Hepatocyte (in vitro differentiated cells): ENCODE measurements at regions not wholly inside any gene's neighbourhood (a gene's known extent, or its start where the extent isn't known, plus 50 kb on each side); places are given as distances from the start of the nearest gene placed in this dataset.

Experiments used
- DNase-seq: peaks from one replicate; pipeline ENCODE4 v3.0.0-alpha.2; 2016; ENCODE audit warnings: low spot score
- H2AFZ ChIP-seq: fragments of 200-600 bp; sonication (generic); 2 replicates; pipeline ENCODE4 v1.6.0; 2016; ENCODE audit warnings: antibody characterized with exemption, mild to moderate bottlenecking
- H3K27ac ChIP-seq: fragments of 200-600 bp; sonication (generic); 2 replicates; pipeline ENCODE4 v1.5.1; 2016; ENCODE audit warnings: mild to moderate bottlenecking
- H3K27me3 ChIP-seq: fragments of 200-600 bp; sonication (generic); 2 replicates; pipeline ENCODE4 v1.6.1; 2016
- H3K36me3 ChIP-seq: fragments of 200-600 bp; sonication (generic); replicated peaks from 2 replicates; pipeline ENCODE4 v1.5.1; 2016; ENCODE audit warnings: low read depth; ENCODE audit not compliant: insufficient read depth
- H3K4me1 ChIP-seq: fragments of 200-600 bp; sonication (generic); 2 replicates; pipeline ENCODE4 v1.5.1; 2016; ENCODE audit warnings: mild to moderate bottlenecking, moderate library complexity; ENCODE audit not compliant: insufficient read depth
- H3K4me2 ChIP-seq: fragments of 200-600 bp; sonication (generic); 2 replicates; pipeline ENCODE4 v1.6.0; 2016
- H3K4me3 ChIP-seq: fragments of 200-600 bp; sonication (generic); 2 replicates; pipeline ENCODE4 v1.5.1; 2016; ENCODE audit warnings: mild to moderate bottlenecking
- H3K79me2 ChIP-seq: fragments of 200-600 bp; sonication (generic); 2 replicates; pipeline ENCODE4 v1.6.0; 2017; ENCODE audit warnings: mild to moderate bottlenecking
- H3K9me2 ChIP-seq: fragments of 200-600 bp; sonication (generic); replicated peaks from 2 replicates; pipeline ENCODE4 v1.6.0; 2017; ENCODE audit warnings: mild to moderate bottlenecking; ENCODE audit not compliant: insufficient read depth
- H3K9me3 ChIP-seq: fragments of 200-600 bp; sonication (generic); 2 replicates; pipeline ENCODE4 v1.5.1; 2016; ENCODE audit warnings: low read depth, mild to moderate bottlenecking
- H4K20me1 ChIP-seq: fragments of 200-600 bp; sonication (generic); 2 replicates; pipeline ENCODE4 v1.6.0; 2016; ENCODE audit warnings: mild to moderate bottlenecking; ENCODE audit not compliant: insufficient read depth, poor library complexity, severe bottlenecking
- CTCF ChIP-seq: fragments of 200-600 bp; sonication (generic); IDR thresholded peaks from 2 replicates; pipeline ENCODE4 v1.5.1; 2016; ENCODE audit warnings: antibody characterized with exemption, mild to moderate bottlenecking; ENCODE audit not compliant: poor library complexity
- EZH2 ChIP-seq: fragments of 200-600 bp; sonication (generic); IDR thresholded peaks from 2 replicates; pipeline ENCODE4 v1.6.1; 2016; ENCODE audit warnings: antibody characterized with exemption, mild to moderate bottlenecking, borderline replicate concordance
- EZH2phosphoT487 ChIP-seq: fragments of 200-600 bp; sonication (generic); IDR thresholded peaks from one replicate; pipeline ENCODE4 v1.6.1; 2018; ENCODE audit warnings: antibody characterized with exemption, mild to moderate bottlenecking, low read depth, moderate library complexity; ENCODE audit not compliant: unreplicated experiment, severe bottlenecking
- WGBS: methylation state at CpG from one replicate; pipeline ENCODE4 v1.1.6; 2016; ENCODE audit warnings: low lambda C conversion rate; ENCODE audit errors: missing lambda C conversion rate; 5-methylcytosine and 5-hydroxymethylcytosine counted together

GRCh38 chr6:145315982-145316600 lies 419.2 kb downstream of the EPM2A start:
- H4K20me1 ChIP-seq, result no peaks in the 10 kb centered on the region
- H2AFZ ChIP-seq, result no peak overlapping the region
- DNase-seq, result no peak
- no peaks in the 10 kb centered on the region for H3K9me3 ChIP-seq
- no peak for TF ChIP-seq CTCF
- no peak for TF ChIP-seq EZH2
- no peak for TF ChIP-seq EZH2phosphoT487
- H3K4me2 ChIP-seq, result no peak overlapping the region
- no peak overlapping the region for H3K4me3 ChIP-seq
- no peaks in the 10 kb centered on the region for H3K27me3 ChIP-seq
- H3K4me1 ChIP-seq, result no peaks in the 10 kb centered on the region
- no peaks in the 10 kb centered on the region for H3K36me3 ChIP-seq
- no peaks in the 10 kb centered on the region for H3K79me2 ChIP-seq
- 74% methylated on average over 3 of the region's 3 CpGs for WGBS
- H3K9me2 ChIP-seq, result no peaks in the 10 kb centered on the region
- H3K27ac ChIP-seq, result no peak overlapping the region

DNA sequence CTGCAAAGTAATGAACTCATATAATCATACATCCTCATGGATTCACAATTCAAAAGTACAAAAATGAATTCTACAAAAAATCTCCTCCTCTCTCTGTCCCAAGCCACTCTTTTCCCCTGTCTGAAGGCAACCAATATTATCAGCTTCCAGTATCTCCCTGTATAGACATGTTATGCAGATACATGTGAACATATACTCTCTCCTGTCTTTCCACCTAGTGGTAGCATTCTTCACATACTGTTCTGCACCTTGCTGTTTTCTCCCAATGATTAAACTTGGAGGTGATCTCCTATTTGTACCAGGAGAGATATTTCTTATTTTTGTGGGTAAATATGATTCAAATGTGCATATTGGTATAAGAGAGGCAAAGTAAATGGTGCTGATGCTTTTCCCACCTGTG lies 416.4 kb downstream of the EPM2A start:
- DNase-seq, result no peak
- TF ChIP-seq EZH2phosphoT487 (no peak), CTCF (no peak), EZH2 (no peak)
- Histone ChIP-seq H3K4me2 (no peak overlapping the region), H3K36me3 (no peaks in the 10 kb centered on the region), H3K79me2 (no peaks in the 10 kb centered on the region), H3K9me2 (no peaks in the 10 kb centered on the region), H3K4me1 (no peaks in the 10 kb centered on the region), H2AFZ (no peak overlapping the region), H4K20me1 (no peaks in the 10 kb centered on the region), H3K4me3 (no peak overlapping the region), H3K27ac (no peak overlapping the region), H3K9me3 (no peaks in the 10 kb centered on the region), H3K27me3 (no peaks in the 10 kb centered on the region)

DNA sequence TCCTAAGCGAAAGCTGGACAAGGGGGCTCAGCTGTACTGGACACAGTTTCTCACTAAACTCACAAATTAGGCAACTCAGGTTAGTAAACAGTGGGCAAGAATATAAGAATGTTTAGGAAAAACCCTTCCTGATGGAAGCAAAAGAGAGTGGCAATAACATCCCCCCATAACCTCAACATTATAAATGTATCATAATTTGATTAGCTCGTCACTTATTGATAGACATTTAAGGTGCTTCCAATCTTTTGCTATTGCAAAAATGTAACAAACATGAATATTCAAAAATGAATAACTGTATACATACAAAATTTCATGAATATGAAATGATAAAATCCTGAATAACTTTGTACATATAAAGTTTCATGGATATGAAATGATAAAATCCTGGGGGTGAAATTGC lies 415.7 kb downstream of the EPM2A start:
- TF ChIP-seq EZH2phosphoT487 (no peak), CTCF (no peak), EZH2 (no peak)
- H3K27ac ChIP-seq, result no peak overlapping the region
- DNase-seq, result no peak

DNA sequence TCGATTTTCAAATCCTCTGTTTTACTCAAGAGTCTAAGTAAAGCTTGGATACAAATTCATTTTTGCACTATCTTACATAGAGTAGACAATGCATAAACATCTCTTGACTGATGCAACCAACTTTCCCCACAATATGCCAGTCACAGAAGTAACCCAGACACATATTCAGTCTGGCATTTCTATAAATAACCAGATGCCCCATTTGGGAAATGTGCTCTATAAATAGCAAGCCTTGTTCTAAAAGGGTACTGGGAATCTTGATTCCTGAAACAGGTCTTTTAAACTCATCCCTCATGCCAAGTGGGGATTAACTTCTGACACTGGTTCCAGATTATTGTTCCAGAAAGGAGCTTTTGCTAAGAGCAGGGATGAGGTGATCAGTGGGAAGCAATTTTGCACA lies 411.7 kb downstream of the EPM2A start:
- Histone ChIP-seq H3K9me2 (no peaks in the 10 kb centered on the region), H3K27me3 (no peaks in the 10 kb centered on the region), H3K36me3 (no peaks in the 10 kb centered on the region), H3K79me2 (no peaks in the 10 kb centered on the region), H3K27ac (no peak overlapping the region), H3K4me2 (no peak overlapping the region), H3K9me3 (no peaks in the 10 kb centered on the region), H2AFZ (no peak overlapping the region), H3K4me3 (no peak overlapping the region), H3K4me1 (no peaks in the 10 kb centered on the region), H4K20me1 (no peaks in the 10 kb centered on the region)
- no peak for DNase-seq
- TF ChIP-seq EZH2 (no peak), EZH2phosphoT487 (no peak), CTCF (no peak)
- WGBS, result 78% methylated on average over 1 of the region's 1 CpG

More for the DNA sequence above, 415.7 kb downstream of the EPM2A start:
- no peaks in the 10 kb centered on the region for H3K9me3 ChIP-seq
- no peaks in the 10 kb centered on the region for H3K27me3 ChIP-seq
- WGBS, result 95% methylated on average over 2 of the region's 2 CpGs
- no peaks in the 10 kb centered on the region for H3K36me3 ChIP-seq
- no peaks in the 10 kb centered on the region for H3K4me1 ChIP-seq
- H3K9me2 ChIP-seq, result no peaks in the 10 kb centered on the region
- H3K4me3 ChIP-seq, result no peak overlapping the region
- H4K20me1 ChIP-seq, result no peaks in the 10 kb centered on the region
- H3K79me2 ChIP-seq, result no peaks in the 10 kb centered on the region
- no peak overlapping the region for H2AFZ ChIP-seq
- no peak overlapping the region for H3K4me2 ChIP-seq
